LNCaP clone FGC (cell line): ENCODE measurements at regions not wholly inside any gene's neighbourhood (a gene's known extent, or its start where the extent isn't known, plus 50 kb on each side); places are given as distances from the start of the nearest gene placed in this dataset.

Experiments
- DNase-seq: peaks from one replicate; pipeline ENCODE4 v3.0.0-alpha.2; 2011; ENCODE audit warnings: low read depth
- H3K4me3 ChIP-seq: 2 replicates; pipeline ENCODE4 v1.5.1; 2011; ENCODE audit warnings: mild to moderate bottlenecking, low read depth, low read length, control low read depth
- TF ChIP-seq, protein P1 (sequence below): IDR thresholded peaks from 2 replicates; pipeline ENCODE4 v1.5.1; 2012; ENCODE audit warnings: mild to moderate bottlenecking; ENCODE audit not compliant: control insufficient read depth, insufficient read depth; ENCODE audit errors: extremely low read depth

DNA sequence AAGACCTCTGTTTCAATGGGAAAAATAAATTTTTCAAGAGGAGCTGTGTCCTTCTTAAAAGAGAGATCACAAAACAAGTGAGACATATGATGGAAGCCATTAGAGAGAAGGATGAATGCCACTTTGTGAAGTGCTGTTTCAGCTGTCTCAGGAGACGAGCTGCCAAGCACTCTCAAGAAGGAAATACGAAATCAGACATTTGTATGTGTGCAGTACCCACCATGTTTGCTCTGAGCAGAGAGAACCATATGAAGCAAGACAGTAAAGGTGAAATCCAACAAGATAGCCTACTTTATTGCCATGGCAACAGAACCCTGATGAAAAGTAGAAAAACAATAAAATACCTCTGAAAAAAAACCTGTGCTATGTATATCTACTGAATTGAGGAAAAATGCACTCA lies 168.1 kb downstream of the AMY1C start:
- no peak overlapping the region for H3K4me3 ChIP-seq
- no peak for DNase-seq
- TF ChIP-seq, protein P1, sequence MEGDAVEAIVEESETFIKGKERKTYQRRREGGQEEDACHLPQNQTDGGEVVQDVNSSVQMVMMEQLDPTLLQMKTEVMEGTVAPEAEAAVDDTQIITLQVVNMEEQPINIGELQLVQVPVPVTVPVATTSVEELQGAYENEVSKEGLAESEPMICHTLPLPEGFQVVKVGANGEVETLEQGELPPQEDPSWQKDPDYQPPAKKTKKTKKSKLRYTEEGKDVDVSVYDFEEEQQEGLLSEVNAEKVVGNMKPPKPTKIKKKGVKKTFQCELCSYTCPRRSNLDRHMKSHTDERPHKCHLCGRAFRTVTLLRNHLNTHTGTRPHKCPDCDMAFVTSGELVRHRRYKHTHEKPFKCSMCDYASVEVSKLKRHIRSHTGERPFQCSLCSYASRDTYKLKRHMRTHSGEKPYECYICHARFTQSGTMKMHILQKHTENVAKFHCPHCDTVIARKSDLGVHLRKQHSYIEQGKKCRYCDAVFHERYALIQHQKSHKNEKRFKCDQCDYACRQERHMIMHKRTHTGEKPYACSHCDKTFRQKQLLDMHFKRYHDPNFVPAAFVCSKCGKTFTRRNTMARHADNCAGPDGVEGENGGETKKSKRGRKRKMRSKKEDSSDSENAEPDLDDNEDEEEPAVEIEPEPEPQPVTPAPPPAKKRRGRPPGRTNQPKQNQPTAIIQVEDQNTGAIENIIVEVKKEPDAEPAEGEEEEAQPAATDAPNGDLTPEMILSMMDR: no peak

DNA sequence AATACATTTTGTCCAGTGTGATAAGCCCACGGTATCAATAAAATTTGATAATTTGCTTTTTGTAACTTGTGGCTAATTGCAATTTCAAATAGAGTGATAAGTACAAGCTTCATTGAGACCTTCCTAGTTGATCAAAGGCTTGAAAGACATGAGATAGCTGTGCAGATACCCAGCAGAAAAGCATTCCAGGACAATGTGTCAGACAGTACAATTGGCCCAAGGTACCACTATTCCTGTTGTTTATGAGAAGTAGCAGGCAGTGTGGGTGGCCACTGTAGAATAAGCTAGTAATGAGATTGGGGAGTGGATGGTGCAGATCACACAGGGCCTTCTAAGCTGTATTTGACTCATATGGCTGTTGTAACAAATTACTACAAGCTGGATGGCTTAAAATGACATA lies 182.2 kb downstream of the AMY1C start:
- no peak for DNase-seq
- H3K4me3 ChIP-seq: no peak overlapping the region
- TF ChIP-seq, protein P1: no peak

DNA sequence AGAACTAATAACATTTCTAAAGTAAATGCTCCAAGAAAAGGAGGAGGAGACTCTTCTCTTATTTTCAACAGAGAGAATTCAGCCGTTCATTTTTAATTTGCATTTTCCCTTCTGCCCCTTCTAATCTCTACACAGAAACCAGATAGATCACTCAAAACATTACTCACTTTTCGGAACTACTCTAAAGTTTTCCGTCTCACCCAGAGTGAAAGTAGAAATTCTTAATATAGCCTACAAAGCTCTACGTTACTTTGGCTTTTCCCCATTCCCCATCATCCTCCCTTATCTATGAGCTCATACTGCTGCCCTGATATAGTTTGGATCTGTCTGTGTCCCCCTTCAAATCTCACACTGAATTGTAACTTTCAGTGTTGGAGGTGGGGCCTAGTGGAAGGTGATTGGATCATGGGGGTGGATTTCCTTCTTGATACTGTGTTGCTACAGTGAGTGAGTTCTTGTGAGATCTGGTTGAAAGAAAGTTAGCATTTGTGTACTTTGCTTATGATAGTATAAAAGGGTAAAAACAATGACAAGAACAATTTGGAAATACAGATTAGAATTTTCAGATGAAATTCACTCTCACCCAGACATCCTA lies 188.2 kb downstream of the AMY1C start:
- TF ChIP-seq, protein P1: no peak
- H3K4me3 ChIP-seq: no peak overlapping the region
- no peak for DNase-seq

DNA sequence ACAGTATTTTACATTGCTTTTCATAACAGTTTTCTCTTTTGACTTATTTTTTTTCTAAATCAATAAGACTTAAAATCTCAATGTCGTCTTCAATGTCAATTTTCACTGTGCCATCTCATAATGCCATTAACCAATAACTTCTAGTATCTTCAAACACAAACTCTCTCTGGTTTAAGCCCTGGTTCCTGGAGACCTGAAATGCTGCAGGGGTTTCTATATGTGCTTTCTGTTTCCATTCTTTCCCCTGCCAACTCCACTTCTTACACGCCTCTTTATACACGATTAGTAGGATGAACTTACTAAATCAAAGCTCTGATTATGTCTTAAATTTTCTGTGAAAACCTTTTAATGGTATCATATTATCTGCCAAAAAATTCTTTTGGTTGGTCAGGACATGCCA lies 191.4 kb downstream of the AMY1C start:
- TF ChIP-seq, protein P1: no peak
- DNase-seq: no peak
- no peak overlapping the region for H3K4me3 ChIP-seq

DNA sequence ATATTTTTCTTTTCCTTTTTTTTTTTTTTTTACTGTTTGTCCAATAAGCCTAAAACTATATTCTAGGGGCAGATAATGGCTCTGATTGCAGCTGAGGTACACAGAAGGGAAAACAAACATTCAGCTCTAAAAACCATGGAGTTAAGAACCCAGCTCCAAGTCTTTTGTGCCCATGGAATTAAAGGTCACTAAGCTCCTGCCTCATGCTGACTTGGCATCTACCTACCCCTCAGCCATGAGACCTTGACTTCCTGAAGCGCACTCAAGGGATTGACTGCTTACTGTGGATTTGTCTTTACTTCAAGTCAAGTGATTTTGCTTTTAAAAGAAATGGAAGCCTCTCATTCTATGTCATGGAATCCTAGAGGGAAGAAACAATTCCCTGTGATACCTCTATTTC lies 192.3 kb downstream of the AMY1C start:
- H3K4me3 ChIP-seq: no peak overlapping the region
- TF ChIP-seq, protein P1: no peak
- no peak for DNase-seq

DNA sequence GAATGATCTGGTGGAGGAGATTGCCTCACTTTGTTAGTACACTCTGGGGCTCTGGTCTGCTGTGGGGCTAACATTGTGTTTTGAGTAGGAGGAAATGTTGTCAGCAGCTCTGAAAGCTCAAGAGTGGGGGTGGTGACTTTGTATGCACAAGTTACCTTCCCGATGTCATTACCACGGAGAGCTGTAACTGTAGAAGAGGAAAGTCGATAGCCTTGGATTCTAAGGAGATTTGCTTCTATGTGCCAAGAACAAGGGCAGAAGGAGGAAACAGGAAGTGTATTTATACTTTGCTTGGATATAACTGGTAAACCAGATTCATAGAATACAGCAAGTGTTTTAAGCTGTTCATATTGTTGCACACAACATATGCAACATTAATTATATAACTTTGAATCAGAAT lies 196.1 kb downstream of the AMY1C start:
- TF ChIP-seq, protein P1: no peak
- no peak overlapping the region for H3K4me3 ChIP-seq
- DNase-seq: no peak

DNA sequence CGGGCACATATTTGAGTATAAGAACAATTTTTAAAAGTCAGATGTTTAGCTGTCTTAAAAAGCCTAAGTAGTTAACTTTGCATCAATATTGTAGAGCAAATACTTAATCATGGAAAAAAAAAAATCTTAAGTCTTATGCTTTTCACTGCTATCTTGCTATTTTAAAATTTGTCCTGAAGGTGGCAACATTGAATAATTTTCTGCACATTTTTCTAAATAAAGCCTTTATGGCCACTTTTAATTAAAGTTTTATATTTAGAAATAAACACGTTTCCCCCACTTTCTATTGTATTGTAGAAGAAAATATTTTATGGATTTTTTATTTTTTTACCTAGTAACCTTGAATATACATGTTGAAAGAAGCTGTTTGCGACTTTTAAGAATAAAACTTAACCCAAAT lies 198.8 kb downstream of the AMY1C start:
- H3K4me3 ChIP-seq: no peak overlapping the region
- DNase-seq: no peak
- TF ChIP-seq, protein P1: peak; percentile 46
